CD14-positive monocyte (primary cell): ENCODE measurements at regions not wholly inside any gene's neighbourhood (a gene's known extent, or its start where the extent isn't known, plus 50 kb on each side); places are given as distances from the start of the nearest gene placed in this dataset.

Experiments used
- DNase-seq, 3 donors: peaks; one replicate each; pipeline ENCODE4 v3.0.0-alpha.2; 2011 to 2022
- H2AFZ ChIP-seq: 2 replicates; pipeline ENCODE4 v1.6.0; 2012; ENCODE audit warnings: mild to moderate bottlenecking, low read depth, low read length, inconsistent platforms; ENCODE audit not compliant: insufficient read depth, poor library complexity, severe bottlenecking
- H3K27ac ChIP-seq, 2 donors: 1 replicate in 1 of 2; 2 replicates in 1 of 2; pipeline ENCODE4 v1.5.1; 2012 to 2013; ENCODE audit warnings: low read length in 2 of 2, control low read depth in 1 of 2, inconsistent platforms in 1 of 2, low read depth in 1 of 2, mild to moderate bottlenecking in 1 of 2
- H3K27me3 ChIP-seq, 2 donors: one replicate each; pipeline versions ENCODE4 v1.6.0 to v1.6.1; 2011 to 2013; ENCODE audit warnings: low read length in 2 of 2; ENCODE audit not compliant: control insufficient read depth in 2 of 2, insufficient read depth in 2 of 2
- H3K36me3 ChIP-seq, 2 donors: replicated peaks in 1 of 2; 1 replicate in 1 of 2; 2 replicates in 1 of 2; pipeline versions ENCODE4 v1.5.1 to v1.6.1; 2012 to 2013; ENCODE audit warnings: low read length in 2 of 2, control low read depth in 1 of 2, inconsistent platforms in 1 of 2, mild to moderate bottlenecking in 1 of 2; ENCODE audit not compliant: insufficient read depth in 2 of 2, control insufficient read depth in 1 of 2
- H3K4me1 ChIP-seq, 2 donors: 1 replicate in 1 of 2; 2 replicates in 1 of 2; pipeline versions ENCODE4 v1.5.1 to v1.6.1; 2012 to 2013; ENCODE audit warnings: low read length in 2 of 2, control low read depth in 1 of 2, inconsistent platforms in 1 of 2, mild to moderate bottlenecking in 1 of 2, moderate library complexity in 1 of 2; ENCODE audit not compliant: insufficient read depth in 2 of 2, control insufficient read depth in 1 of 2
- H3K4me2 ChIP-seq: replicated peaks from 2 replicates; pipeline ENCODE3; 2012; ENCODE audit warnings: low read length, moderate library complexity, mild to moderate bottlenecking; ENCODE audit not compliant: poor library complexity, severe bottlenecking; ENCODE audit errors: extremely low read depth
- H3K4me3 ChIP-seq, 3 experiments: fragments of 200-600 bp in 1 of 3; sonication (generic) in 1 of 3; replicated peaks in 1 of 3; 1 replicate in 2 of 3; 2 replicates in 1 of 3; pipeline ENCODE4 v1.5.1; 2011 to 2013; ENCODE audit warnings: low read length in 3 of 3, mild to moderate bottlenecking in 3 of 3, control low read depth in 2 of 3, low read depth in 2 of 3, inconsistent platforms in 1 of 3, moderate library complexity in 1 of 3
- H3K79me2 ChIP-seq: 2 replicates; pipeline ENCODE4 v1.6.0; 2012; ENCODE audit warnings: mild to moderate bottlenecking, control low read depth, inconsistent platforms, low read length, moderate library complexity; ENCODE audit not compliant: insufficient read depth
- H3K9ac ChIP-seq: 2 replicates; pipeline ENCODE4 v1.6.0; 2017; ENCODE audit warnings: low read length, mild to moderate bottlenecking; ENCODE audit not compliant: insufficient read depth, poor library complexity, severe bottlenecking
- H3K9me3 ChIP-seq, 2 donors: replicated peaks in 1 of 2; 1 replicate in 1 of 2; 2 replicates in 1 of 2; pipeline versions ENCODE4 v1.5.1 to v1.6.1; 2012 to 2013; ENCODE audit warnings: low read length in 2 of 2, control low read depth in 1 of 2; ENCODE audit not compliant: control insufficient read depth in 1 of 2, insufficient read depth in 1 of 2
- H4K20me1 ChIP-seq: 2 replicates; pipeline ENCODE4 v1.6.0; 2012; ENCODE audit warnings: mild to moderate bottlenecking, low read length, control low read depth, moderate library complexity; ENCODE audit not compliant: insufficient read depth
- H3K27ac Mint-ChIP-seq, 7 donors: one replicate each; pipeline ENCODE4 v1.8.0; 2020; ENCODE audit warnings: mild to moderate bottlenecking in 7 of 7, mixed read lengths in 7 of 7, moderate library complexity in 6 of 7, inconsistent platforms in 2 of 7
- H3K27me3 Mint-ChIP-seq, 3 donors: one replicate each; pipeline ENCODE4 v1.8.0; 2021 to 2022; ENCODE audit warnings: low read depth in 3 of 3, mild to moderate bottlenecking in 3 of 3, mixed read lengths in 3 of 3, moderate library complexity in 3 of 3, inconsistent platforms in 1 of 3
- H3K36me3 Mint-ChIP-seq, 2 donors: one replicate each; pipeline ENCODE4 v1.8.0; 2020; ENCODE audit warnings: mixed read lengths in 2 of 2, inconsistent platforms in 1 of 2, mild to moderate bottlenecking in 1 of 2
- H3K4me1 Mint-ChIP-seq: one replicate; pipeline ENCODE4 v1.8.0; 2020; ENCODE audit warnings: mild to moderate bottlenecking, mixed read lengths
- H3K4me3 Mint-ChIP-seq, 2 donors: one replicate each; pipeline ENCODE4 v1.8.0; 2020; ENCODE audit warnings: mild to moderate bottlenecking in 2 of 2, mixed read lengths in 2 of 2, moderate library complexity in 1 of 2
- H3K9me3 Mint-ChIP-seq, 7 donors: one replicate each; pipeline ENCODE4 v1.8.0; 2020 to 2022; ENCODE audit warnings: mixed read lengths in 7 of 7, mild to moderate bottlenecking in 6 of 7, moderate library complexity in 6 of 7, inconsistent platforms in 2 of 7
- WGBS: methylation state at CpG from one replicate; pipeline ENCODE4 v1.1.5; 2013; ENCODE audit warnings: missing lambda C conversion rate; ENCODE audit not compliant: insufficient coverage; 5-methylcytosine and 5-hydroxymethylcytosine counted together
- intact Hi-C, 2 donors: fragments of 100-400 bp; cut with micrococcal nuclease; formaldehyde crosslinking; loops; one replicate each; pipeline versions ENCODE4 v1.15.0 to v1.15.1; 2023
- TF ChIP-seq, protein P1 (sequence below): fragments of 200-600 bp; IDR thresholded peaks from one replicate; pipeline ENCODE4 v1.8.0; 2022; ENCODE audit warnings: antibody characterized with exemption, mild to moderate bottlenecking

DNA sequence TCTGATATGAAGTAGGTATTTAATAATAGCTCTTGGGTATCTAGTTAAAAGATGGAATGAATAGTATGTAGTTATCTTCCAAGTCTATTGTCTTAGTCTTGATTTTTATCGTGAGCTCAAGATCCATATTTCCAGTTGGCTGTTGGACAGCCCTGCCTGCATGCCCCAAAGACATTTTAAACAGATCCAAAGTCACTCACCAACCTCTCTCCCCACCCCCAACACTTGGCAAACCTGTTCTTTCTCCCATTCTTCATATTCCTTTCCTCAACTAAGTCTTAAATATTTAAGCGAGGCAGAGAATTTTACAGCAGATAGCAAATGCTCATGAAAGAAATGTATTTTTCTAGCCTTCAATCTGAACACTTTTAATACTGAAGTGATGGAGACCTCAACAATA is 80.7 kb upstream of the PALS2 start:
- H3K4me1 Mint-ChIP-seq = no peaks in the 10 kb centered on the region
- 100% methylated on average over 1 of the region's 2 CpGs for WGBS

GRCh38 chr7:24494832-24495231 is 78.4 kb upstream of the PALS2 start:
- H2AFZ ChIP-seq = no peak overlapping the region
- peaks cover 0 to 7% of the 10 kb centered on the region in 2 donors for H3K9me3 ChIP-seq
- intact Hi-C loops = no loop called here
- Mint-ChIP-seq H3K4me3 (no peak overlapping the region), H3K36me3 (no peaks in the 10 kb centered on the region), H3K9me3 (peaks cover 0 to 9% (median 5%) of the 10 kb centered on the region in 7 donors), H3K27ac (no peak overlapping the region), H3K27me3 (peaks cover 0 to 2% (median 0%) of the 10 kb centered on the region in 3 donors), H3K4me1 (no peaks in the 10 kb centered on the region)
- H4K20me1 ChIP-seq = no peaks in the 10 kb centered on the region
- no peak for DNase-seq
- no peak overlapping the region for H3K4me3 ChIP-seq
- no peaks in the 10 kb centered on the region for H3K79me2 ChIP-seq
- H3K27me3 ChIP-seq = no peaks in the 10 kb centered on the region
- H3K27ac ChIP-seq = no peak overlapping the region
- no peak overlapping the region for H3K4me2 ChIP-seq
- 100% methylated on average over 2 of the region's 4 CpGs for whole genome bisulfite sequencing
- no peaks in the 10 kb centered on the region for H3K4me1 ChIP-seq
- TF ChIP-seq, protein P1, sequence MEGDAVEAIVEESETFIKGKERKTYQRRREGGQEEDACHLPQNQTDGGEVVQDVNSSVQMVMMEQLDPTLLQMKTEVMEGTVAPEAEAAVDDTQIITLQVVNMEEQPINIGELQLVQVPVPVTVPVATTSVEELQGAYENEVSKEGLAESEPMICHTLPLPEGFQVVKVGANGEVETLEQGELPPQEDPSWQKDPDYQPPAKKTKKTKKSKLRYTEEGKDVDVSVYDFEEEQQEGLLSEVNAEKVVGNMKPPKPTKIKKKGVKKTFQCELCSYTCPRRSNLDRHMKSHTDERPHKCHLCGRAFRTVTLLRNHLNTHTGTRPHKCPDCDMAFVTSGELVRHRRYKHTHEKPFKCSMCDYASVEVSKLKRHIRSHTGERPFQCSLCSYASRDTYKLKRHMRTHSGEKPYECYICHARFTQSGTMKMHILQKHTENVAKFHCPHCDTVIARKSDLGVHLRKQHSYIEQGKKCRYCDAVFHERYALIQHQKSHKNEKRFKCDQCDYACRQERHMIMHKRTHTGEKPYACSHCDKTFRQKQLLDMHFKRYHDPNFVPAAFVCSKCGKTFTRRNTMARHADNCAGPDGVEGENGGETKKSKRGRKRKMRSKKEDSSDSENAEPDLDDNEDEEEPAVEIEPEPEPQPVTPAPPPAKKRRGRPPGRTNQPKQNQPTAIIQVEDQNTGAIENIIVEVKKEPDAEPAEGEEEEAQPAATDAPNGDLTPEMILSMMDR = no peak
- no peaks in the 10 kb centered on the region for H3K36me3 ChIP-seq
- no peak overlapping the region for H3K9ac ChIP-seq

More for the DNA sequence above, 80.7 kb upstream of the PALS2 start:
- peaks cover 0 to 1% (median 0%) of the 10 kb centered on the region in 3 donors for H3K27me3 Mint-ChIP-seq
- no peaks in the 10 kb centered on the region for H3K4me1 ChIP-seq
- no peak overlapping the region for H3K27ac ChIP-seq
- H3K4me3 Mint-ChIP-seq = no peak overlapping the region
- H3K9me3 ChIP-seq = peaks cover 0 to 7% of the 10 kb centered on the region in 2 donors
- no peaks in the 10 kb centered on the region for H3K27me3 ChIP-seq
- no peak overlapping the region for H2AFZ ChIP-seq
- H3K4me2 ChIP-seq = no peak overlapping the region
- H3K79me2 ChIP-seq = no peaks in the 10 kb centered on the region
- DNase-seq = no peak
- H3K27ac Mint-ChIP-seq = no peak overlapping the region
- H3K4me3 ChIP-seq = no peak overlapping the region
- intact Hi-C loops = no loop called here
- no peaks in the 10 kb centered on the region for H3K36me3 Mint-ChIP-seq
- TF ChIP-seq, protein P1 = no peak
- H3K36me3 ChIP-seq = no peaks in the 10 kb centered on the region
- peaks cover 0 to 9% (median 5%) of the 10 kb centered on the region in 7 donors for H3K9me3 Mint-ChIP-seq
- no peak overlapping the region for H3K9ac ChIP-seq
- H4K20me1 ChIP-seq = no peaks in the 10 kb centered on the region
